HG02610 (cell line): ENCODE measurements at regions not wholly inside any gene's neighbourhood (a gene's known extent, or its start where the extent isn't known, plus 50 kb on each side); places are given as distances from the start of the nearest gene placed in this dataset.
"Not testable (repeated sequence)": the region's sequence is repeated elsewhere in the genome, so short reads cannot be mapped to it uniquely, and the experiment has no call there.

Experiments
- ATAC-seq: cut with Tn5 transposase; IDR thresholded peaks from one replicate; pipeline ENCODE4 v1.9.1; 2021; ENCODE audit warnings: mild to moderate bottlenecking, moderate library complexity; ENCODE audit not compliant: unreplicated experiment

GRCh38 chr14:53376064-53376463, 222.9 kb upstream of the DDHD1 start:
- ATAC-seq, result no peak

- ATAC-seq, result no peak
These were observed 222.5 kb upstream of the DDHD1 start for GRCh38 chr14:53375599-53375998.

- no peak for ATAC-seq
These were observed 215.6 kb upstream of the DDHD1 start for GRCh38 chr14:53368711-53369201.

GRCh38 chr14:53368066-53368465, 214.9 kb upstream of the DDHD1 start:
- ATAC-seq, result no peak

GRCh38 chr14:53367644-53368026, 214.5 kb upstream of the DDHD1 start:
- no peak for ATAC-seq

GRCh38 chr14:53365486-53366130, 212.5 kb upstream of the DDHD1 start:
- ATAC-seq, result no peak

- not testable (repeated sequence) for ATAC-seq
These were observed 209.8 kb upstream of the DDHD1 start for GRCh38 chr14:53362916-53363315.

- no peak for ATAC-seq
These were observed 207.7 kb upstream of the DDHD1 start for GRCh38 chr14:53360829-53361228.

- no peak for ATAC-seq
These were observed 205.0 kb upstream of the DDHD1 start for GRCh38 chr14:53358166-53358565.

GRCh38 chr14:53356361-53357150, 203.4 kb upstream of the DDHD1 start:
- ATAC-seq, result no peak

GRCh38 chr14:53355581-53356112, 202.5 kb upstream of the DDHD1 start:
- ATAC-seq, result no peak

- no peak for ATAC-seq
These were observed 201.2 kb upstream of the DDHD1 start for GRCh38 chr14:53354336-53354735.

- ATAC-seq, result no peak
These were observed 197.7 kb upstream of the DDHD1 start for GRCh38 chr14:53350866-53351265.

- ATAC-seq, result no peak
These were observed 197.3 kb upstream of the DDHD1 start for GRCh38 chr14:53350429-53350828.

- no peak for ATAC-seq
These were observed 193.9 kb upstream of the DDHD1 start for GRCh38 chr14:53346988-53347387.

GRCh38 chr14:53341324-53341723, 188.2 kb upstream of the DDHD1 start:
- ATAC-seq, result no peak

- ATAC-seq, result no peak
These were observed 185.1 kb upstream of the DDHD1 start for GRCh38 chr14:53338192-53338591.

- no peak for ATAC-seq
These were observed 183.6 kb upstream of the DDHD1 start for GRCh38 chr14:53336729-53337128.

GRCh38 chr14:53333809-53334208, 180.7 kb upstream of the DDHD1 start:
- ATAC-seq, result no peak

GRCh38 chr14:53331921-53332320, 178.8 kb upstream of the DDHD1 start:
- no peak for ATAC-seq

- ATAC-seq, result no peak
These were observed 178.1 kb upstream of the DDHD1 start for GRCh38 chr14:53331247-53331646.

- ATAC-seq, result no peak
These were observed 177.3 kb upstream of the DDHD1 start for GRCh38 chr14:53330441-53330840.
